Panc1 (cell line): ENCODE measurements at regions not wholly inside any gene's neighbourhood (a gene's known extent, or its start where the extent isn't known, plus 50 kb on each side); places are given as distances from the start of the nearest gene placed in this dataset.

Source experiments
- ATAC-seq: fragments of 200-7000 bp; cut with Tn5 transposase; 2 replicates; pipeline ENCODE4 v1.9.1; 2020; ENCODE audit warnings: mild to moderate bottlenecking, moderate library complexity
- BruUV-seq: library from RNA; stranded (reverse); fragments of 400-500 nt; replicated peaks from 2 replicates; lab custom pipeline; 2021; lab: Mats Ljungman, UMichigan
- CTCF ChIA-PET: fragments of 300-600 bp; sonication (Branson Sonifier 250); formaldehyde crosslinking; loops from one replicate; lab custom pipeline; 2022; ENCODE audit warnings: antibody characterized with exemption; lab: Charles Lee
- POLR2A ChIA-PET: fragments of 300-600 bp; sonication (Branson Sonifier 250); formaldehyde crosslinking; loops from one replicate; lab custom pipeline; 2022; ENCODE audit warnings: antibody characterized with exemption; lab: Charles Lee
- DNase-seq: peaks from one replicate; pipeline ENCODE4 v3.0.0-alpha.2; 2010; ENCODE audit warnings: low read depth, low spot score
- H3K27ac ChIP-seq: 2 replicates; pipeline ENCODE4 v1.5.1; 2011; ENCODE audit warnings: mild to moderate bottlenecking, low read length, inconsistent platforms
- H3K27me3 ChIP-seq: fragments of 200-500 bp; sonication (Bioruptor generic); 2 replicates; pipeline ENCODE4 v1.6.0; 2014; ENCODE audit warnings: low read length, inconsistent platforms; ENCODE audit not compliant: control insufficient read depth, insufficient read depth
- H3K36me3 ChIP-seq: fragments of 200-500 bp; sonication (Bioruptor generic); 2 replicates; pipeline ENCODE4 v1.5.1; 2014; ENCODE audit warnings: inconsistent platforms, mild to moderate bottlenecking, low read length, moderate library complexity; ENCODE audit not compliant: control insufficient read depth, insufficient read depth
- H3K4me1 ChIP-seq: 2 replicates; pipeline ENCODE4 v1.5.1; 2011; ENCODE audit warnings: inconsistent platforms, mild to moderate bottlenecking, low read length, moderate library complexity; ENCODE audit not compliant: control insufficient read depth, insufficient read depth
- H3K4me3 ChIP-seq, 2 experiments: 2 replicates each; pipeline ENCODE4 v1.5.1; 2011 to 2012; ENCODE audit warnings: low read depth in 2 of 2, low read length in 2 of 2, mild to moderate bottlenecking in 2 of 2, inconsistent platforms in 1 of 2, moderate library complexity in 1 of 2
- H3K9me3 ChIP-seq: fragments of 200-500 bp; sonication (Bioruptor generic); 2 replicates; pipeline ENCODE4 v1.5.1; 2014; ENCODE audit warnings: low read depth, mild to moderate bottlenecking, inconsistent platforms, low read length, moderate library complexity; ENCODE audit not compliant: control insufficient read depth, insufficient read depth
- POLR2AphosphoS5 ChIP-seq: IDR thresholded peaks from 2 replicates; pipeline ENCODE4 v1.6.1; 2012; ENCODE audit warnings: mild to moderate bottlenecking, low read depth, low read length, moderate library complexity
- SIN3A ChIP-seq: IDR thresholded peaks from 2 replicates; pipeline ENCODE4 v1.6.1; 2012; ENCODE audit warnings: low read depth, mild to moderate bottlenecking, low read length, moderate library complexity, borderline replicate concordance; ENCODE audit not compliant: insufficient read depth
- TCF7L2 ChIP-seq: IDR thresholded peaks from 2 replicates; pipeline ENCODE4 v1.6.1; 2011; ENCODE audit warnings: mild to moderate bottlenecking, low read depth, low read length, inconsistent platforms
- in situ Hi-C: cut with HindIII; loops from 2 replicates; pipeline ENCODE4 v1.10.0; 2016; ENCODE audit warnings: low sequenced_read_pairs, low pct_unique_long_range_greater_than_20kb
- intact Hi-C: fragments of 100-400 bp; cut with micrococcal nuclease; formaldehyde crosslinking; loops from one replicate; pipeline ENCODE4 v1.10.0; 2022; ENCODE audit not compliant: unreplicated experiment
- TF ChIP-seq, protein P1 (sequence below): fragments of 450-650 bp; IDR thresholded peaks from 2 replicates; pipeline ENCODE4 v1.5.1; 2017; ENCODE audit warnings: mild to moderate bottlenecking
- TF ChIP-seq, protein P2 (sequence below), 2 experiments: IDR thresholded peaks; 2 replicates each; pipeline ENCODE4 v1.6.1; 2011 to 2012; ENCODE audit warnings: low read depth in 2 of 2, control low read depth in 1 of 2, low read length in 1 of 2, mild to moderate bottlenecking in 1 of 2, moderate library complexity in 1 of 2; ENCODE audit not compliant: insufficient read depth in 1 of 2

DNA sequence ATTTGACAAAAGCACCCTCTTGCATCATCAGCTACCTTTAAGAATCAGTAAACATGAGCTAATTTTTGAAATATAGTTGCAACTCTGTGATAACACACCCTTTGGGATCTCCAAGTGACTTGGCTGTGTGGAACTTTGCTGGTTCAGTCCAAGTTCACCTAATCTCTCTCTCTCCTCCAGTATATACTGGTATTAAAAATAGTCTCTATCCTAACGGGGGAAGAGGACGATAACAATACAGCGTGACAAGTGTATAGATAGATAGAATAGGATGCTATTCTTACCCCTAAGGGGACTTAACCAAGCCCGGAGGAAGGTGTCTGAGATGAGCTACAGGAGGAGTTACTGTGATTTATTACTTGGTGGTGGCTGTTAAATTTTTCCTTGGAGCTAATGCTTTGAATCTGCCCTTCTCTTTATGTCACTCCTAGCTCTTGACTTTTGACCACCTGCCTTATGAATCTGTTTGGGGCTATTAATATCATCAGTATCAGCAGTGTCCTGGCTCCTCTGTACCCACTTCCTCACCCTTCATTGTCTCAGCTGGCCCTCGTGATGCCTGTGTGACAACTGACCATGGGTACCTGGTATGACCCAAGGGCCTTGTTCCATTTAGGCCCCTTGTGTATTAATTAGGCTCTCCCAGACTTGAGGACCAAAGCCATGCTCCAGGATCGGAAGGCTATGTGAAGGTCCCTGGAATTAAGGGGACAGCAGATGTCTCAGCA lies 223.9 kb downstream of the SREK1 start:
- no peak for ATAC-seq
- H3K27ac ChIP-seq: no peak overlapping the region
- DNase-seq: no peak
- in situ Hi-C loops: no loop called here
- H3K27me3 ChIP-seq: no peaks in the 10 kb centered on the region
- ChIA-PET CTCF (no interaction called here), POLR2A (no interaction called here)
- intact Hi-C loops: no loop called here
- no peak overlapping the region for H3K4me3 ChIP-seq
- no peaks in the 10 kb centered on the region for H3K9me3 ChIP-seq
- TF ChIP-seq TCF7L2: no peak
- TF ChIP-seq, protein P1, sequence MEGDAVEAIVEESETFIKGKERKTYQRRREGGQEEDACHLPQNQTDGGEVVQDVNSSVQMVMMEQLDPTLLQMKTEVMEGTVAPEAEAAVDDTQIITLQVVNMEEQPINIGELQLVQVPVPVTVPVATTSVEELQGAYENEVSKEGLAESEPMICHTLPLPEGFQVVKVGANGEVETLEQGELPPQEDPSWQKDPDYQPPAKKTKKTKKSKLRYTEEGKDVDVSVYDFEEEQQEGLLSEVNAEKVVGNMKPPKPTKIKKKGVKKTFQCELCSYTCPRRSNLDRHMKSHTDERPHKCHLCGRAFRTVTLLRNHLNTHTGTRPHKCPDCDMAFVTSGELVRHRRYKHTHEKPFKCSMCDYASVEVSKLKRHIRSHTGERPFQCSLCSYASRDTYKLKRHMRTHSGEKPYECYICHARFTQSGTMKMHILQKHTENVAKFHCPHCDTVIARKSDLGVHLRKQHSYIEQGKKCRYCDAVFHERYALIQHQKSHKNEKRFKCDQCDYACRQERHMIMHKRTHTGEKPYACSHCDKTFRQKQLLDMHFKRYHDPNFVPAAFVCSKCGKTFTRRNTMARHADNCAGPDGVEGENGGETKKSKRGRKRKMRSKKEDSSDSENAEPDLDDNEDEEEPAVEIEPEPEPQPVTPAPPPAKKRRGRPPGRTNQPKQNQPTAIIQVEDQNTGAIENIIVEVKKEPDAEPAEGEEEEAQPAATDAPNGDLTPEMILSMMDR: no peak
- TF ChIP-seq POLR2AphosphoS5: no peak
- no peak for TF ChIP-seq SIN3A
- TF ChIP-seq, protein P2, sequence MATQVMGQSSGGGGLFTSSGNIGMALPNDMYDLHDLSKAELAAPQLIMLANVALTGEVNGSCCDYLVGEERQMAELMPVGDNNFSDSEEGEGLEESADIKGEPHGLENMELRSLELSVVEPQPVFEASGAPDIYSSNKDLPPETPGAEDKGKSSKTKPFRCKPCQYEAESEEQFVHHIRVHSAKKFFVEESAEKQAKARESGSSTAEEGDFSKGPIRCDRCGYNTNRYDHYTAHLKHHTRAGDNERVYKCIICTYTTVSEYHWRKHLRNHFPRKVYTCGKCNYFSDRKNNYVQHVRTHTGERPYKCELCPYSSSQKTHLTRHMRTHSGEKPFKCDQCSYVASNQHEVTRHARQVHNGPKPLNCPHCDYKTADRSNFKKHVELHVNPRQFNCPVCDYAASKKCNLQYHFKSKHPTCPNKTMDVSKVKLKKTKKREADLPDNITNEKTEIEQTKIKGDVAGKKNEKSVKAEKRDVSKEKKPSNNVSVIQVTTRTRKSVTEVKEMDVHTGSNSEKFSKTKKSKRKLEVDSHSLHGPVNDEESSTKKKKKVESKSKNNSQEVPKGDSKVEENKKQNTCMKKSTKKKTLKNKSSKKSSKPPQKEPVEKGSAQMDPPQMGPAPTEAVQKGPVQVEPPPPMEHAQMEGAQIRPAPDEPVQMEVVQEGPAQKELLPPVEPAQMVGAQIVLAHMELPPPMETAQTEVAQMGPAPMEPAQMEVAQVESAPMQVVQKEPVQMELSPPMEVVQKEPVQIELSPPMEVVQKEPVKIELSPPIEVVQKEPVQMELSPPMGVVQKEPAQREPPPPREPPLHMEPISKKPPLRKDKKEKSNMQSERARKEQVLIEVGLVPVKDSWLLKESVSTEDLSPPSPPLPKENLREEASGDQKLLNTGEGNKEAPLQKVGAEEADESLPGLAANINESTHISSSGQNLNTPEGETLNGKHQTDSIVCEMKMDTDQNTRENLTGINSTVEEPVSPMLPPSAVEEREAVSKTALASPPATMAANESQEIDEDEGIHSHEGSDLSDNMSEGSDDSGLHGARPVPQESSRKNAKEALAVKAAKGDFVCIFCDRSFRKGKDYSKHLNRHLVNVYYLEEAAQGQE (IDR thresholded peaks at IDR 0.05; ENCODE audit: insufficient read depth in 1 of 2, low read depth in 2 of 2, low read length in 1 of 2): no peak
- H3K4me1 ChIP-seq: no peaks in the 10 kb centered on the region
- BruUV-seq: no TSS peak
- H3K36me3 ChIP-seq: no peaks in the 10 kb centered on the region

DNA sequence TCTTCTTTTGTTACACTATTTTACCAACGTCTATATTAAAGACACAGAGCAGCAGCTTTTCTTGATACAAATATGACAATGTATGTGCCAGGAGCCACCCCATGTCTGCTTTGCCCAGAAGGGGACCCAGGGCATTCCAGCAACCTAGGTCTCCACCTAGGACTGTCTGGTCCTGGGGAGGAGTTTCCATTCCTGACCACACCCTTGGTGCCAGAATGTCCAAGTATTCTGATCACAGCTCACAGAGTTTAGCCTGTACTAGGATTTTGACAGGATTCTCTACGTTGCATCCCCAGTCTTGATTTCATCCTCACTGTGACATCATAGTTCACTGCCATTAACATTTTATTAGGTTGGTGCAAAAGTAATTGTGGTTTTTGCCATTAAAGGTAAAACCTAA lies 224.7 kb downstream of the SREK1 start:
- no peaks in the 10 kb centered on the region for H3K4me1 ChIP-seq

More for the DNA sequence above, 224.7 kb downstream of the SREK1 start:
- H3K4me3 ChIP-seq: no peak overlapping the region
- intact Hi-C loops: no loop called here
- in situ Hi-C loops: no loop called here
- H3K9me3 ChIP-seq: no peaks in the 10 kb centered on the region
- no peak overlapping the region for H3K27ac ChIP-seq
- TF ChIP-seq, protein P1: no peak
- TF ChIP-seq TCF7L2 (no peak), POLR2AphosphoS5 (no peak), SIN3A (no peak)
- TF ChIP-seq, protein P2 (IDR thresholded peaks at IDR 0.05; ENCODE audit: insufficient read depth in 1 of 2, low read depth in 2 of 2, low read length in 1 of 2): no peak
- CTCF ChIA-PET: no interaction called here
- DNase-seq: no peak
- no peak for ATAC-seq
- no peaks in the 10 kb centered on the region for H3K27me3 ChIP-seq
- no peaks in the 10 kb centered on the region for H3K36me3 ChIP-seq
- POLR2A ChIA-PET: no interaction called here
- BruUV-seq: no TSS peak
